ENCODE measurements at regions not wholly inside any gene's neighbourhood (a gene's known extent, or its start where the extent isn't known, plus 50 kb on each side); places are given as distances from the start of the nearest gene placed in this dataset.
"Not testable (repeated sequence)": the region's sequence is repeated elsewhere in the genome, so short reads cannot be mapped to it uniquely, and the experiment has no call there.

DNA sequence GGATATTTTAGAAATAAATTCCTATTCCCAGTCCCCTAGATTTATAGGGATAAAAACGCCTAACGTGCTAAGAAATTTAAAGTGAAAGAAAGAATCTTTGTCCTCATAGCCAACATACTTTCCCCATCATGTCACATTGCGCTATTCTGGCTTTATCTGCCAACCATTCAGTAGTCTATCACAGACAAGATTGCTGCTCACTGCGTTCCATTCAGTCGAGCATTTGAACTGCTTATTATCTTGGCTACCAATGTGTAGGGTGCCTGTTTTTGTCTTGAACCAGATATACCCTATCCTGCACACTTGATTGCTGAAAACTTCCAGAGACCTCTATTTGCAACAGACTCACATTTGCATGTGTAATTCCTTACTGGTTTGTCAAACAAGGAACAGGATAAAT is 751.5 kb downstream of the EPHA7 start:
- Mint-ChIP-seq H3K27me3 (ENCODE audit: low read depth) (no peaks in the 10 kb centered on the region), H3K4me3 (no peak overlapping the region), H3K4me1 (no peaks in the 10 kb centered on the region), H3K9me3 (peaks cover 5% of the 10 kb centered on the region), H3K36me3 (no peaks in the 10 kb centered on the region), H3K27ac (no peak overlapping the region)
- TF ChIP-seq, protein P1, sequence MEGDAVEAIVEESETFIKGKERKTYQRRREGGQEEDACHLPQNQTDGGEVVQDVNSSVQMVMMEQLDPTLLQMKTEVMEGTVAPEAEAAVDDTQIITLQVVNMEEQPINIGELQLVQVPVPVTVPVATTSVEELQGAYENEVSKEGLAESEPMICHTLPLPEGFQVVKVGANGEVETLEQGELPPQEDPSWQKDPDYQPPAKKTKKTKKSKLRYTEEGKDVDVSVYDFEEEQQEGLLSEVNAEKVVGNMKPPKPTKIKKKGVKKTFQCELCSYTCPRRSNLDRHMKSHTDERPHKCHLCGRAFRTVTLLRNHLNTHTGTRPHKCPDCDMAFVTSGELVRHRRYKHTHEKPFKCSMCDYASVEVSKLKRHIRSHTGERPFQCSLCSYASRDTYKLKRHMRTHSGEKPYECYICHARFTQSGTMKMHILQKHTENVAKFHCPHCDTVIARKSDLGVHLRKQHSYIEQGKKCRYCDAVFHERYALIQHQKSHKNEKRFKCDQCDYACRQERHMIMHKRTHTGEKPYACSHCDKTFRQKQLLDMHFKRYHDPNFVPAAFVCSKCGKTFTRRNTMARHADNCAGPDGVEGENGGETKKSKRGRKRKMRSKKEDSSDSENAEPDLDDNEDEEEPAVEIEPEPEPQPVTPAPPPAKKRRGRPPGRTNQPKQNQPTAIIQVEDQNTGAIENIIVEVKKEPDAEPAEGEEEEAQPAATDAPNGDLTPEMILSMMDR (IDR thresholded peaks at IDR 0.05; ENCODE audit: unreplicated experiment) = no peak
- DNase-seq (ENCODE audit: low spot score in 2 of 2, unreplicated experiment in 2 of 2) = no peak

DNA sequence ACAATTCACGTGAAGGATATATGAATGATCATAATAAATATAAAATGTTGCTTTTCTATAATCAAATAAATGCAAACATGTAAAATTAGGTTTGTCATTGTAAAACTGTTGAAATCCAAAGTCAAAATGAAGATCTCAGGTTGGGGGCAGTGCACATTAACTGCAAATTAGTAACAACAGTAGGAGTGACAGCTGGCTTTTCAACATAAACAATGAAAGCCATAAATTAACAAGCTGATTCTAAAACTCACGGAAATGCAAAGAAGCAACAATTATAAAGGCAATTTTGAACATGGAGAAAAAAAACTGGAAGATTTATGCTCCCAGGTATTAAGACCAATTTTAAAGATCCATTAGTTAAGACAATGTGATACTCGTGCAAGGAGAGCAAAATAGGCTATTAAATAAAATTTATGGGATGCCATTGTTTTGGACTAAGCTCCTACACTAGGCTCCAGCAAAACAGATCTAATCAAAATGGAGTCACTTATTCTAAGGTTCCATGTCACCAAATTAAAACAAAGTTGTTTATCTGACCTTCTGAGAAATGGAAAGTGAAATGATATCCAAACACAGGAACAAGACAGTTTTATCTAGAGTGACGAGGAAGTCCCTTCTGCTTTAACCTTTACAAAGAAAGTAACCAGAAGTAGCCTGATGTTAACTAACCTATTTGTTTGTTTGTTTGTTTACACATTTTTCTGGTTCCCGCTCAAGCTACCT is 770.8 kb downstream of the EPHA7 start:
- Mint-ChIP-seq H3K4me3 (no peak overlapping the region), H3K27me3 (ENCODE audit: low read depth) (no peaks in the 10 kb centered on the region), H3K36me3 (peaks cover 4% of the 10 kb centered on the region), H3K9me3 (peaks cover 26% of the 10 kb centered on the region), H3K27ac (no peak overlapping the region), H3K4me1 (peaks cover 14% of the 10 kb centered on the region)
- DNase-seq (ENCODE audit: low spot score in 2 of 2, unreplicated experiment in 2 of 2) = no peak
- TF ChIP-seq, protein P1 (IDR thresholded peaks at IDR 0.05; ENCODE audit: unreplicated experiment) = no peak

DNA sequence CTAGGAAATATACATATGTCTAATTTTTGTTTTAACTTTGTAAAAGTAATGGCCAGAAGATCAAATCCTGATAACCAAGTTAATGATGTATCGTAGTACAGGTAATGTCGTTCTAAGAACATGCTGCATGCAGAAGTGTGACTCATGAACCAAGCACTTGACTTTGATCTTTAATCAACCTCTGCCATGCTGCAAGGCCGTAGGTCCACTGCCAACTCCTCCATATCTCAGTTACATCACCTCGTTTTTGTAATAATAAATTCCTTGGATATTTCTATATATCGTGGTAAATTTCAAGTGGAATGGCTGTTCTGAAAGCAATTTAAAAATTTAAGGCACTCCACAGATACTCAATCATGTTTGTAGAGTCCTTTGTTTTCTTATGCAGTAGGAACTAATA is 771.7 kb downstream of the EPHA7 start:
- TF ChIP-seq, protein P1 (IDR thresholded peaks at IDR 0.05; ENCODE audit: unreplicated experiment) = no peak
- peaks cover 25% of the 10 kb centered on the region for H3K9me3 Mint-ChIP-seq
- no peak overlapping the region for H3K4me3 Mint-ChIP-seq
- DNase-seq (ENCODE audit: low spot score in 2 of 2, unreplicated experiment in 2 of 2) = no peak
- peaks cover 4% of the 10 kb centered on the region for H3K36me3 Mint-ChIP-seq
- peak overlapping the region; percentile 22 for H3K27ac Mint-ChIP-seq
- H3K4me1 Mint-ChIP-seq = peaks cover 14% of the 10 kb centered on the region
- H3K27me3 Mint-ChIP-seq (ENCODE audit: low read depth) = no peaks in the 10 kb centered on the region

DNA sequence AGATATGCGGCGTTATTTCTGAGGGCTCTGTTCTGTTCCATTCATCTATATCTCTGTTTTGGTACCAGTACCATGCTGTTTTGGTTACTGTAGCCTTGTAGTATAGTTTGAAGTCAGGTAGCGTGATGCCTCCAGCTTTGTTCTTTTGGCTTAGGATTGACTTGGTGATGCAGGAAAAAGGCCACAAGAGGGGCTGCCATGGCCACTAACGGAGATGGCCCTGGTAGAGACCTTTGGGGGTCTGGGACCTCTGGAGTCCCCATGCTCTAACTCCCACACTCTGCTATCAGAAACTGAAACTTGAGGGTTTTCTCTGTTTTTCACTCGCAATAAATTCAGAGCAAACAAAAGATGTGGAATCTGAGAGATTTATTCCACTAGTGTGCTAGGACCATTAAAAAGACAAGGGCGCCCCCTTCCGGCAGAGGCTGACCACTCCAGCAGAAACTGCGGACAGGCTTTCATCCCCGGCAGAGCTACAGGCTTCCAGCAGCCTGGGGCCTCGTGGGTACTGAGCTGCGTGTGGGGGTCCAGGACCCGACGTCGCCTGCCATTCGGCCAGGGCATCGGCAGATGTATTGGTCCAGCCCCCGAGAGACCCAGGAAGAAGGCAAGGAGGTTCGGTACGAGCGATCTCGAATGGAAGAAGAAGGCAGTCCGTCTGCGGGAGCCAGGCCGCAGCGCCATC is 775.1 kb downstream of the EPHA7 start:
- H3K27me3 Mint-ChIP-seq (ENCODE audit: low read depth); H3K27ac Mint-ChIP-seq; DNase-seq (ENCODE audit: low spot score in 2 of 2, unreplicated experiment in 2 of 2); H3K4me3 Mint-ChIP-seq; H3K36me3 Mint-ChIP-seq: not testable (repeated sequence)
- peaks cover 14% of the 10 kb centered on the region for H3K4me1 Mint-ChIP-seq
- H3K9me3 Mint-ChIP-seq = peaks cover 20% of the 10 kb centered on the region

DNA sequence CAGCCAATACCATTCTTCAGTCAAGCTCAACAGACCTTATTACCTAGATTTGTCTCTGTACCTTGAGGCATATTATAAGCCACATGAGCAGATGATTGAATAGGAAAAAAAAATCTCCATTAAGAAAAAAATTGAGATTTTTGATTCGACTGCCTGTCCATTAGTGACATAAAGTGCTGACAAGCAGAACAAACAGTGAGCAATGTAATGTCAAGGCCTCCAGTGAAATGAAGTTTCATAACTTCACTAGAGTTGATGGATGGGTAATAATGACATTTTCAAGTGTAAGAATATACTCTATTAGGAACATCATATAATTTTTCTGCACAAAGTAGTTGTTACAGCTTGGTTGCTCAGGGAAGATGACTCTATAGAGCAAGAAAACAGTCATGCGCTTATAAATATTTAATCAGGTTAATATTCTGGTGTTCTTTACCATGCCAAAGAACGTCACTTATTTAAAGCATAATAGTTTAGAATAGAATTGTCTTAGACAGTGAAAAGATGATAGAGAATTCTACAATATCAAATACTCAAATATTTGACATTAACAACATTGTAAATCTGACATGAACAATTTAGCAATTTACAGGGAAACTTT is 783.7 kb downstream of the EPHA7 start:
- no peak for DNase-seq (ENCODE audit: low spot score in 2 of 2, unreplicated experiment in 2 of 2)
- H3K4me1 Mint-ChIP-seq = no peaks in the 10 kb centered on the region
- no peaks in the 10 kb centered on the region for H3K36me3 Mint-ChIP-seq
- H3K27me3 Mint-ChIP-seq (ENCODE audit: low read depth) = no peaks in the 10 kb centered on the region
- no peak overlapping the region for H3K27ac Mint-ChIP-seq
- H3K9me3 Mint-ChIP-seq = no peaks in the 10 kb centered on the region
- TF ChIP-seq, protein P1 (IDR thresholded peaks at IDR 0.05; ENCODE audit: unreplicated experiment) = no peak
- no peak overlapping the region for H3K4me3 Mint-ChIP-seq

DNA sequence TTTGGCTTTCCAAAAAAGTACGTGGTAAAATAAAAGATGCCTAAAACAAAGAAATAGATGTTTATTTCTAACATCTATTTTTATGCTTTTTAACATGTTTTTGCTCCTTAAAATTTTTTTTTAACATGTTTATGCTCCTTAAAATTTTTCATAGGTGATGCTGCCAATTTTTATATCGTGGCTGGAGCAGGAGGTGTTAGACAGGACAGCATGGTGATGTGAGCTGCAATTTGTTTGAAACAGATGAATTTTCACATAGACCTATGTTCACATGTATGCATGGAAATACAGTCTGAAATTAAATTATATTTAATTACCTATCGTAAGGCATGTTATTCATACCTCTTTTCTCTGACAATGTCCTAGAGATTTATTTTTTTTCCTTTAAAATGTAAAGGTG is 784.8 kb downstream of the EPHA7 start:
- no peak overlapping the region for H3K4me3 Mint-ChIP-seq
- peaks cover under 1% of the 10 kb centered on the region for H3K9me3 Mint-ChIP-seq
- DNase-seq (ENCODE audit: low spot score in 2 of 2, unreplicated experiment in 2 of 2) = no peak
- TF ChIP-seq, protein P1 (IDR thresholded peaks at IDR 0.05; ENCODE audit: unreplicated experiment) = no peak
- H3K27me3 Mint-ChIP-seq (ENCODE audit: low read depth) = no peaks in the 10 kb centered on the region
- H3K36me3 Mint-ChIP-seq = no peaks in the 10 kb centered on the region
- no peak overlapping the region for H3K27ac Mint-ChIP-seq
- H3K4me1 Mint-ChIP-seq = no peaks in the 10 kb centered on the region
